Activated CD4-positive, alpha-beta T cell treated with anti-CD3 and anti-CD28 coated beads, Interleukin-2, amount 10 ng/mL, durations not matched to agents 7 days and 5 days (primary cell): ENCODE measurements at regions not wholly inside any gene's neighbourhood (a gene's known extent, or its start where the extent isn't known, plus 50 kb on each side); places are given as distances from the start of the nearest gene placed in this dataset.

Source experiments
- CTCF ChIA-PET: fragments of 350-600 bp; sonication (Branson Sonifier 250); formaldehyde crosslinking; loops from one replicate; lab custom pipeline; 2021; ENCODE audit warnings: antibody characterized with exemption; lab: Charles Lee
- POLR2A ChIA-PET: fragments of 350-600 bp; sonication (Branson Sonifier 250); formaldehyde crosslinking; loops from one replicate; lab custom pipeline; 2021; ENCODE audit warnings: antibody characterized with exemption; lab: Charles Lee
- DNase-seq: peaks from one replicate; pipeline ENCODE4 v3.0.0-alpha.2; 2020
- H3K27ac Mint-ChIP-seq: one replicate; pipeline ENCODE4 v1.8.0; 2021; ENCODE audit warnings: mild to moderate bottlenecking, moderate library complexity, mixed read lengths
- H3K27me3 Mint-ChIP-seq: one replicate; pipeline ENCODE4 v1.8.0; 2021; ENCODE audit warnings: mixed read lengths
- H3K36me3 Mint-ChIP-seq: one replicate; pipeline ENCODE4 v1.8.0; 2021; ENCODE audit warnings: low read depth, mixed read lengths
- H3K4me1 Mint-ChIP-seq: one replicate; pipeline ENCODE4 v1.8.0; 2021; ENCODE audit warnings: mixed read lengths
- H3K4me3 Mint-ChIP-seq: one replicate; pipeline ENCODE4 v1.8.0; 2021; ENCODE audit warnings: mild to moderate bottlenecking, moderate library complexity, mixed read lengths
- H3K9me3 Mint-ChIP-seq: one replicate; pipeline ENCODE4 v1.8.0; 2021; ENCODE audit warnings: mixed read lengths

- ChIA-PET CTCF (no interaction called here), POLR2A (no interaction called here)
- no peak for DNase-seq
- Mint-ChIP-seq H3K9me3 (no peaks in the 10 kb centered on the region), H3K27ac (no peak overlapping the region), H3K27me3 (no peaks in the 10 kb centered on the region), H3K4me3 (no peak overlapping the region), H3K4me1 (peaks cover 11% of the 10 kb centered on the region), H3K36me3 (no peaks in the 10 kb centered on the region)
These were observed 324.0 kb downstream of the RNF144A start for GRCh38 chr2:7241041-7241745.

GRCh38 chr2:7242189-7242867, 325.1 kb downstream of the RNF144A start:
- Mint-ChIP-seq H3K27ac (no peak overlapping the region), H3K36me3 (no peaks in the 10 kb centered on the region), H3K9me3 (no peaks in the 10 kb centered on the region), H3K4me3 (no peak overlapping the region), H3K4me1 (peaks cover 11% of the 10 kb centered on the region), H3K27me3 (no peaks in the 10 kb centered on the region)
- ChIA-PET CTCF (no interaction called here), POLR2A (no interaction called here)
- no peak for DNase-seq

DNA sequence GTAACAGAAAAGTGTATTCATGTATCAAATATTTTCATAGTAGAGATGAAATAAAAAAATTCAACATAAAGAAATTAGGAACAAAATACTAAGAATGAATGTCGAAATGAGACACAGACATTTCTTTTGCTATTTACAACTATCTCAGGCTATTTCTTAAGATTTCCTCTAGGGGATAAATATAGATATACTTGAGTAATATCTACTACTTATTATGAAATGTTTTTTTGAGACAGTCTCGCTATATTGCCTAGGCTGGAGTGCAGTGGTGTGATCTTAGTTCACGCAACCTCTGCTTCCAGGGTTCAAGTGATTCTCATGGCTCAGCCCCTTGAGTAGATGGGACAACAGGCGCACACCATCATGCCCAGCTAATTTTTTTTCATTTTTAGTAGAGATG, 326.1 kb downstream of the RNF144A start:
- H3K36me3 Mint-ChIP-seq: no peaks in the 10 kb centered on the region
- peaks cover 11% of the 10 kb centered on the region for H3K4me1 Mint-ChIP-seq
- ChIA-PET CTCF (no interaction called here), POLR2A (no interaction called here)
- no peaks in the 10 kb centered on the region for H3K27me3 Mint-ChIP-seq
- H3K9me3 Mint-ChIP-seq: no peaks in the 10 kb centered on the region
- H3K4me3 Mint-ChIP-seq: no peak overlapping the region
- no peak overlapping the region for H3K27ac Mint-ChIP-seq
- DNase-seq: no peak

GRCh38 chr2:7256377-7256776, 339.2 kb downstream of the RNF144A start:
- CTCF ChIA-PET: no interaction called here
- POLR2A ChIA-PET: no interaction called here
- H3K4me3 Mint-ChIP-seq: no peak overlapping the region
- H3K27me3 Mint-ChIP-seq: no peaks in the 10 kb centered on the region
- no peak overlapping the region for H3K27ac Mint-ChIP-seq
- DNase-seq: no peak
- H3K9me3 Mint-ChIP-seq: no peaks in the 10 kb centered on the region
- no peaks in the 10 kb centered on the region for H3K4me1 Mint-ChIP-seq
- no peaks in the 10 kb centered on the region for H3K36me3 Mint-ChIP-seq

- no peak overlapping the region for H3K4me3 Mint-ChIP-seq
- CTCF ChIA-PET: no interaction called here
- peaks cover 5% of the 10 kb centered on the region for H3K27me3 Mint-ChIP-seq
- H3K27ac Mint-ChIP-seq: no peak overlapping the region
- H3K4me1 Mint-ChIP-seq: peaks cover 2% of the 10 kb centered on the region
- POLR2A ChIA-PET: no interaction called here
- H3K9me3 Mint-ChIP-seq: no peaks in the 10 kb centered on the region
- no peak for DNase-seq
- H3K36me3 Mint-ChIP-seq: no peaks in the 10 kb centered on the region
These were observed 345.5 kb downstream of the RNF144A start for GRCh38 chr2:7262727-7263126.

DNA sequence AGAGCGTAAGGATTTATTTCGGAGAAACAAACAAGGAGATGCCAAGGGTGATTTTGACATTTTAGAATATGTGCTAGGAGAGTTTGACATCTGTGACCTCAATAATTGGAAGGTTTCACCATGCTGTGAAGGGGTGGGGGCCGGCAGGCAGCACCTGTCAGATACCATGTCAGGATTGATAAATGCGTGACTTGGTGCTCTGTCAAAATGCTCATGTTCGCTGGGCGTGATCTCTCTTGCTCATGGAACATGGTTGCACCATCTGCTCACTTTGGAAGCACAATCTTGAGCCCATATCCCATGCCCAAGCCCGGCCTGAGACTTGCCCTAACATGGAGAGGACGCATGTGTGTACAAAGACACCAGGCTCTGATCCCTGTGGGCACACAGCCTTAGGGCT, 347.6 kb downstream of the RNF144A start:
- H3K4me3 Mint-ChIP-seq: no peak overlapping the region
- H3K4me1 Mint-ChIP-seq: peaks cover 2% of the 10 kb centered on the region
- H3K36me3 Mint-ChIP-seq: no peaks in the 10 kb centered on the region
- no peak for DNase-seq
- ChIA-PET CTCF (no interaction called here), POLR2A (no interaction called here)
- no peaks in the 10 kb centered on the region for H3K9me3 Mint-ChIP-seq
- H3K27me3 Mint-ChIP-seq: peaks cover 5% of the 10 kb centered on the region
- no peak overlapping the region for H3K27ac Mint-ChIP-seq

DNA sequence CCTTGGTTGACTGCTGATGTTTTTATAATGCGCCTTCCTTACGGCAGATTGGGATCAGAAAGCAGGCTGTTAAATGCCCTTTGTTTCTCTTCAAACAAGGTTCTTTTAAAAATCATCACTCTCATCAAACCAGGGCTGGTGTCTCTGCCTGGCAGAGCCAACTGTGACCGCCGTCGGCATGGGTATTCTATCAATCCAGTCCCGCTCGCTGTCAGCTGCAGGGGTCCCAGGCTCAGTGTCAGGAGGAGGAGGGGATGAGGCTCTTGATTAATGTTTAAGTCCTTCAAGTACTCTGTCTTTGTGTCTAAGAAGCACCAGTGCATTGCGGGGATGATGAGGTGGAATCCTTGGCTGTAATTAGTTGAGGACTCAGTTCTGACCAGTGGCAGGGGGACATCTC, 348.1 kb downstream of the RNF144A start:
- Mint-ChIP-seq H3K27me3 (peaks cover 5% of the 10 kb centered on the region), H3K36me3 (no peaks in the 10 kb centered on the region), H3K4me1 (peaks cover 2% of the 10 kb centered on the region), H3K4me3 (no peak overlapping the region), H3K27ac (no peak overlapping the region), H3K9me3 (no peaks in the 10 kb centered on the region)
- POLR2A ChIA-PET: no interaction called here
- CTCF ChIA-PET: no interaction called here
- DNase-seq: no peak

- no peaks in the 10 kb centered on the region for H3K27me3 Mint-ChIP-seq
- H3K9me3 Mint-ChIP-seq: no peaks in the 10 kb centered on the region
- DNase-seq: no peak
- ChIA-PET POLR2A (no interaction called here), CTCF (no interaction called here)
- no peak overlapping the region for H3K27ac Mint-ChIP-seq
- no peaks in the 10 kb centered on the region for H3K4me1 Mint-ChIP-seq
- H3K36me3 Mint-ChIP-seq: no peaks in the 10 kb centered on the region
- no peak overlapping the region for H3K4me3 Mint-ChIP-seq
These were observed 352.0 kb downstream of the RNF144A start for GRCh38 chr2:7269106-7269643.

- no peaks in the 10 kb centered on the region for H3K36me3 Mint-ChIP-seq
- CTCF ChIA-PET: no interaction called here
- POLR2A ChIA-PET: no interaction called here
- H3K9me3 Mint-ChIP-seq: no peaks in the 10 kb centered on the region
- H3K4me3 Mint-ChIP-seq: no peak overlapping the region
- no peaks in the 10 kb centered on the region for H3K4me1 Mint-ChIP-seq
- H3K27me3 Mint-ChIP-seq: no peaks in the 10 kb centered on the region
- no peak overlapping the region for H3K27ac Mint-ChIP-seq
- DNase-seq: no peak
These were observed 352.8 kb downstream of the RNF144A start for GRCh38 chr2:7270011-7270431.

DNA sequence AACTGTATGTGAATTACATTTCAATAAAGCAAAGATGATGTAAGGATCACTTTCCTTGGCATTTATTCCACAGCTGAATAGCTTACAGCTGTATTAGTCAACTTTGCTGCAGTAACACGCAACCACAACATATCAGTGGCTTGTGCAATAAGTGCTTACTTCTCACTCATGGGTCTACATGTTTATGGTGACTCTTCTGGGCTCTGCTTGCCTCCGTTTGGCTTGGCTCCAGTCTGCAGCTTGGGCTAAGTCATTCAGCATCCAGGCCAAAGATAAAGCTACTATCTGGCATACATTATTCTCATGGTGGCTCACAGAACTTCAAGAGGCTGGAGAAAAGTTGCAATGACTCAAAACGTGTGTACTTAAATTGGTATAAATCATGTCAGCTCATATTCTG, 355.0 kb downstream of the RNF144A start:
- Mint-ChIP-seq H3K27me3 (peaks cover 2% of the 10 kb centered on the region), H3K36me3 (no peaks in the 10 kb centered on the region), H3K27ac (no peak overlapping the region), H3K4me3 (no peak overlapping the region), H3K9me3 (no peaks in the 10 kb centered on the region), H3K4me1 (no peaks in the 10 kb centered on the region)
- ChIA-PET POLR2A (no interaction called here), CTCF (no interaction called here)
- no peak for DNase-seq

DNA sequence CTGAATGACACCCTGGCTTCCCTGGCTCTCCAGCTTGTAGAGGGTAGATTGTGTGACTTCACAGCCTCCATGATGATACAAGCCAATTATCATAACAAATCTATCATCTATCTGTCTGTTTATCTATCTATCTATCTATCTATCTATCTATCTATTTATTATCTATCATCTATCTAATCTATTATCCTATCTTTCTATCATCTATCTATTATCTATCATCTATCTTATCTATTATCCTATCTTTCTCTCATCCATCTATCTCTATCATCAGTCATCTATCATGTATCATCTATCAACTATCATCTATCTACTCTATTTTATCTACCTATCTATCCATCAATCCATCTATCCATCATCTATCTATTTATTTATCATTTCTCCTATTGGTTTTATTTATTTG, 361.8 kb downstream of the RNF144A start:
- CTCF ChIA-PET: no interaction called here
- H3K36me3 Mint-ChIP-seq: no peaks in the 10 kb centered on the region
- DNase-seq: no peak
- no peak overlapping the region for H3K4me3 Mint-ChIP-seq
- POLR2A ChIA-PET: no interaction called here
- no peaks in the 10 kb centered on the region for H3K4me1 Mint-ChIP-seq
- no peak overlapping the region for H3K27ac Mint-ChIP-seq
- no peaks in the 10 kb centered on the region for H3K9me3 Mint-ChIP-seq
- peaks cover 2% of the 10 kb centered on the region for H3K27me3 Mint-ChIP-seq

GRCh38 chr2:7279421-7279949, 362.3 kb downstream of the RNF144A start:
- Mint-ChIP-seq H3K27ac (no peak overlapping the region), H3K36me3 (no peaks in the 10 kb centered on the region), H3K27me3 (peaks cover 2% of the 10 kb centered on the region), H3K9me3 (no peaks in the 10 kb centered on the region), H3K4me3 (no peak overlapping the region), H3K4me1 (no peaks in the 10 kb centered on the region)
- ChIA-PET CTCF (no interaction called here), POLR2A (no interaction called here)
- DNase-seq: no peak

DNA sequence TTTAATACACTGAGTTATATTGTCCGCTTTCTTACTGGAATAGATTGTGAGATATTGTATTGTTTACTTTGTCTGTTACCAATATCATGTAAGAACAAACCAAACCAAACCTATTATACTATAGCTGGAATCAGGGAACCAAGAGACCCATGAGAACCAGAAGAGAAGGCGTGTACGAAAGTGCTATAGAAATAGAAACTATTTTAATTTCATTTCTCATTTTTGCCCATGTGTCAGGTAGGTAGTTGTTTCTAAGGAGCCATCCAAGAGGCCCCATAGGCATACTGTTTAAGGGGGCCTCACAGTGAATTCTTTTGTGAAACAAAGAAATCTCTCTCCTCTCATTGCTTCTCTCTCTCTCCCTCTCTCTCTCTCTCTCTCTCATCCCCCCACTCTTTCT, 363.6 kb downstream of the RNF144A start:
- no peak for DNase-seq
- H3K9me3 Mint-ChIP-seq: no peaks in the 10 kb centered on the region
- H3K4me1 Mint-ChIP-seq: no peaks in the 10 kb centered on the region
- peaks cover 2% of the 10 kb centered on the region for H3K27me3 Mint-ChIP-seq
- H3K36me3 Mint-ChIP-seq: no peaks in the 10 kb centered on the region
- POLR2A ChIA-PET: no interaction called here
- CTCF ChIA-PET: no interaction called here
- no peak overlapping the region for H3K27ac Mint-ChIP-seq
- H3K4me3 Mint-ChIP-seq: no peak overlapping the region
